ENCODE measurements at regions not wholly inside any gene's neighbourhood (a gene's known extent, or its start where the extent isn't known, plus 50 kb on each side); places are given as distances from the start of the nearest gene placed in this dataset.

DNA sequence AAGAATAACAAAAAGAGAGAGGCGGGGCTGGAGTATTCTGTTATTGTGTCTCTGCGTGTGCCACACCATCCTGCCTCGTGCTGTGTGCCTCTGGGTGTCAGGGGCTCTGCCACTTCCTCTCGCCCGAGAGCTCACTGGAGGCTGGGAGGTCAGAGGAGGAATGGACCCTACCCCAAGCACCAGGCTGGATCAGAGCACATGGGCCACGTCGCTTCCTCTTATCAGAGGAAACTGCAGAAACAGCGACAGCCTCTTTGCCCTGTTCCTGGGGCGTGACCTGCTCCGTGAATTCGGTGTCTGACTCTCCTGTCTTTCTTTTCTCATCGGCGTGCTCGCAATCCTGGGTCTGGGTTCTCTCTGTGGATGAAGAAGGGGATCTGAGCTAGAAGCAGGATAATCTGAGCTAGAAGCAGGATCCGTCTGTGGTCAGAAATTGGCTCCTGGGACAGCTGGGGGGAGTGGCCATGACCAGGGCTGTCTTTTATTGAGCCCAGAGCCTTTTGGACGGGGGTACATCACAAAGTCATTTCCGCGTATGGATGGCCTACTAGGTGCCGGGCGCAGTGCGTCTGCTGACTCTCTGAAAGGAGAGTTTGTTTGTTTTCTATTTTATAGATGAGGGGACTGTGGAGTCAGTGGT, 150.3 kb upstream of the COL5A1 start:
- TF ChIP-seq, protein P1, sequence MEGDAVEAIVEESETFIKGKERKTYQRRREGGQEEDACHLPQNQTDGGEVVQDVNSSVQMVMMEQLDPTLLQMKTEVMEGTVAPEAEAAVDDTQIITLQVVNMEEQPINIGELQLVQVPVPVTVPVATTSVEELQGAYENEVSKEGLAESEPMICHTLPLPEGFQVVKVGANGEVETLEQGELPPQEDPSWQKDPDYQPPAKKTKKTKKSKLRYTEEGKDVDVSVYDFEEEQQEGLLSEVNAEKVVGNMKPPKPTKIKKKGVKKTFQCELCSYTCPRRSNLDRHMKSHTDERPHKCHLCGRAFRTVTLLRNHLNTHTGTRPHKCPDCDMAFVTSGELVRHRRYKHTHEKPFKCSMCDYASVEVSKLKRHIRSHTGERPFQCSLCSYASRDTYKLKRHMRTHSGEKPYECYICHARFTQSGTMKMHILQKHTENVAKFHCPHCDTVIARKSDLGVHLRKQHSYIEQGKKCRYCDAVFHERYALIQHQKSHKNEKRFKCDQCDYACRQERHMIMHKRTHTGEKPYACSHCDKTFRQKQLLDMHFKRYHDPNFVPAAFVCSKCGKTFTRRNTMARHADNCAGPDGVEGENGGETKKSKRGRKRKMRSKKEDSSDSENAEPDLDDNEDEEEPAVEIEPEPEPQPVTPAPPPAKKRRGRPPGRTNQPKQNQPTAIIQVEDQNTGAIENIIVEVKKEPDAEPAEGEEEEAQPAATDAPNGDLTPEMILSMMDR (IDR thresholded peaks at IDR 0.05; ENCODE audit: unreplicated experiment): no peak
- H3K4me3 Mint-ChIP-seq (ENCODE audit: unreplicated experiment): no peak overlapping the region
- H3K9me3 Mint-ChIP-seq (ENCODE audit: unreplicated experiment): peaks cover 6% of the 10 kb centered on the region
- H3K36me3 Mint-ChIP-seq (ENCODE audit: low read depth, unreplicated experiment): no peaks in the 10 kb centered on the region
- DNase-seq (ENCODE audit: low spot score): no peak
- H3K27me3 Mint-ChIP-seq (ENCODE audit: unreplicated experiment): peaks cover 2% of the 10 kb centered on the region
- H3K27ac Mint-ChIP-seq (ENCODE audit: unreplicated experiment): no peak overlapping the region
- no peaks in the 10 kb centered on the region for H3K4me1 Mint-ChIP-seq (ENCODE audit: unreplicated experiment)

DNA sequence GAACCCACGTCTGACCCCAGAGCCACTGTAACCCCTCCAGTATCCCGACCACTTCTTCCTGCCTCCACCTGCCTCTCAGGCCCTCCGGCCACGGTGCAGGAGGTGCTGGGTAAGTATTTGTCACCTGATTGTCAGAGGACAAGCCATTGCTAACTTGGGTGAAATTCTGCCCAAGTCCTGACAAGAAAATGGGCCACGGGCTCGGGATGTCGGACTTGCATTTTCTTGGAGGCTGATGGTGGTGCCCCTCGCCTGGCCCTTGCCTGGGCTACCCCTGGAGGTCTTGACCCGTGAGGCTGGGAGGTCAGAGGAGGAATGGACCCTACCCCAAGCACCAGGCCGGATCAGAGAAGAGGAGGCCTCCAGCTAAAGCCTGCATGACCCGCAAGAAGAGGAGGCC, 149.7 kb upstream of the COL5A1 start:
- Mint-ChIP-seq H3K4me3 (ENCODE audit: unreplicated experiment) (no peak overlapping the region), H3K27ac (ENCODE audit: unreplicated experiment) (no peak overlapping the region), H3K27me3 (ENCODE audit: unreplicated experiment) (peaks cover 2% of the 10 kb centered on the region), H3K9me3 (ENCODE audit: unreplicated experiment) (peaks cover 6% of the 10 kb centered on the region), H3K4me1 (ENCODE audit: unreplicated experiment) (no peaks in the 10 kb centered on the region), H3K36me3 (ENCODE audit: low read depth, unreplicated experiment) (no peaks in the 10 kb centered on the region)
- no peak for DNase-seq (ENCODE audit: low spot score)
- TF ChIP-seq, protein P1 (IDR thresholded peaks at IDR 0.05; ENCODE audit: unreplicated experiment): no peak

DNA sequence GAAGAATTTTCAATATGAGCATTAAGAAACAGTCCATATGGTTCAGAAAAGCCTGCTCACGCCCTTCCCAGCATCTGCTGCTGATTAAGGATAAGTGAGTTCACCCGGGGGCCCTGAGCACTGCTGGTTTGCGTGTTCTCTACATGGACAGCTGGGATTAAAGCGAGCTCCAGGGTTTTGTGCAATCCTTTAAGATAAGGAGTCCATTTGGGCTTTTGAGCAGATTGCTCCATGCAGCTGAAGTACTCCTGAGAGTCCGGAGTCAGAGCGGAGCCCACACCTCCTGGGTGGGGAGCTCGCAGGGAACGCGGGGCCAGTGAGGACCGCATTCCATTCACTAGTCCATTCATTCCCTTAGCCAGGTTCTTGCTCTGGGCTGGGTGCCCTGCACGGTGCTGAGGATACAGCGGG, 149.3 kb upstream of the COL5A1 start:
- TF ChIP-seq, protein P1 (IDR thresholded peaks at IDR 0.05; ENCODE audit: unreplicated experiment): no peak
- no peaks in the 10 kb centered on the region for H3K4me1 Mint-ChIP-seq (ENCODE audit: unreplicated experiment)
- peaks cover 2% of the 10 kb centered on the region for H3K27me3 Mint-ChIP-seq (ENCODE audit: unreplicated experiment)
- no peaks in the 10 kb centered on the region for H3K36me3 Mint-ChIP-seq (ENCODE audit: low read depth, unreplicated experiment)
- H3K4me3 Mint-ChIP-seq (ENCODE audit: unreplicated experiment): no peak overlapping the region
- H3K27ac Mint-ChIP-seq (ENCODE audit: unreplicated experiment): no peak overlapping the region
- no peak for DNase-seq (ENCODE audit: low spot score)
- H3K9me3 Mint-ChIP-seq (ENCODE audit: unreplicated experiment): peaks cover 6% of the 10 kb centered on the region

- TF ChIP-seq, protein P1 (IDR thresholded peaks at IDR 0.05; ENCODE audit: unreplicated experiment): no peak
- DNase-seq (ENCODE audit: low spot score): no peak
- H3K36me3 Mint-ChIP-seq (ENCODE audit: low read depth, unreplicated experiment): no peaks in the 10 kb centered on the region
- H3K4me3 Mint-ChIP-seq (ENCODE audit: unreplicated experiment): no peak overlapping the region
- H3K27me3 Mint-ChIP-seq (ENCODE audit: unreplicated experiment): peaks cover 2% of the 10 kb centered on the region
- no peak overlapping the region for H3K27ac Mint-ChIP-seq (ENCODE audit: unreplicated experiment)
- no peaks in the 10 kb centered on the region for H3K4me1 Mint-ChIP-seq (ENCODE audit: unreplicated experiment)
- peaks cover 6% of the 10 kb centered on the region for H3K9me3 Mint-ChIP-seq (ENCODE audit: unreplicated experiment)
Measured at GRCh38 chr9:134492721-134493460, 148.7 kb upstream of the COL5A1 start.
